ENCODE measurements at regions not wholly inside any gene's neighbourhood (a gene's known extent, or its start where the extent isn't known, plus 50 kb on each side); places are given as distances from the start of the nearest gene placed in this dataset.
"Not testable (repeated sequence)": the region's sequence is repeated elsewhere in the genome, so short reads cannot be mapped to it uniquely, and the experiment has no call there.

GRCh38 chr10:46097576-46098317 lies 51.7 kb upstream of the MSMB start:
- ATAC-seq (no peak), FAIRE-seq (no peak), DNase-seq (ENCODE audit: low read depth in 1 of 2, low spot score in 1 of 2) (no peak)
- CTCF ChIA-PET, result no interaction called here
- Histone ChIP-seq H3K4me3 (no peak overlapping the region), H3K27ac (no peak overlapping the region), H3K4me1 (no peaks in the 10 kb centered on the region), H3K9me3 (no peaks in the 10 kb centered on the region), H3K4me2 (no peak overlapping the region)
- TF ChIP-seq HES2 (IDR thresholded peaks at IDR 0.05) (no peak), MAZ (IDR thresholded peaks at IDR 0.05; ENCODE audit: borderline replicate concordance, low read depth, low read length) (no peak), CHD2 (IDR thresholded peaks at IDR 0.05; ENCODE audit: low read length, partially characterized antibody) (no peak), RFX5 (IDR thresholded peaks at IDR 0.05) (no peak), BHLHE40 (IDR thresholded peaks at IDR 0.05; ENCODE audit: low read depth, low read length) (no peak), MYC (IDR thresholded peaks at IDR 0.05; ENCODE audit: borderline replicate concordance, low read length) (no peak), EHMT2 (IDR thresholded peaks at IDR 0.05; ENCODE audit: low read depth) (no peak), ZSCAN20 (CRISPR knock-in tag; IDR thresholded peaks at IDR 0.05) (no peak), HMGXB4 (CRISPR knock-in tag; IDR thresholded peaks at IDR 0.05; ENCODE audit: borderline replicate concordance) (no peak), KDM5A (IDR thresholded peaks at IDR 0.05) (no peak), REST (IDR thresholded peaks at IDR 0.05) (no peak), SREBF2 (IDR thresholded peaks at IDR 0.05) (no peak), TFCP2L1 (CRISPR knock-in tag; IDR thresholded peaks at IDR 0.05) (no peak), RNF2 (IDR thresholded peaks at IDR 0.05; ENCODE audit: borderline replicate concordance, low read depth) (no peak), EP300 (IDR thresholded peaks at IDR 0.05) (no peak), GATA3 (IDR thresholded peaks at IDR 0.05; ENCODE audit: borderline replicate concordance) (no peak), HOXA7 (CRISPR knock-in tag; IDR thresholded peaks at IDR 0.05) (no peak), POLR2AphosphoS2 (conservative IDR thresholded peaks at IDR 0.05; ENCODE audit: low read length) (no peak), KDM1A (IDR thresholded peaks at IDR 0.05; ENCODE audit: low read depth) (no peak)
- 70% methylated on average over 14 of the region's 14 CpGs for WGBS (ENCODE audit: missing lambda C conversion rate)
- POLR2A ChIA-PET, result no interaction called here

- no peak overlapping the region for H3K4me2 ChIP-seq
- DNase-seq (ENCODE audit: low read depth in 1 of 2, low spot score in 1 of 2) (no peak), FAIRE-seq (no peak), ATAC-seq (peak in 1 of 2 experiments; percentile 32; a peak in 1 of 6 replicates)
- ChIA-PET POLR2A (no interaction called here), CTCF (no interaction called here)
- H3K4me1 ChIP-seq, result no peaks in the 10 kb centered on the region
- H3K9me3 ChIP-seq, result no peaks in the 10 kb centered on the region
- 91% methylated on average over 7 of the region's 7 CpGs for WGBS (ENCODE audit: missing lambda C conversion rate)
- H3K27ac ChIP-seq, result no peak overlapping the region
- no peak overlapping the region for H3K4me3 ChIP-seq
- 0 out of 5 replicates have a peak, but pooled peaks of 1 of the 2 experiments have one; percentile 7 for TF ChIP-seq RAD21 (conservative IDR thresholded peaks at IDR 0.05 in 1 of 2, IDR thresholded peaks at IDR 0.05 in 1 of 2)
- no peak for TF ChIP-seq RCOR1 (IDR thresholded peaks at IDR 0.05; ENCODE audit: low read depth, low read length)
Observed at GRCh38 chr10:46098386-46098785, 52.3 kb upstream of the MSMB start.

- H3K4me1 ChIP-seq; ATAC-seq; DNase-seq (ENCODE audit: low read depth in 1 of 2, low spot score in 1 of 2); H3K4me2 ChIP-seq; FAIRE-seq; POLR2A ChIA-PET; H3K27ac ChIP-seq; CTCF ChIA-PET; H3K4me3 ChIP-seq; H3K9me3 ChIP-seq: not testable (repeated sequence)
- 67% methylated on average over 3 of the region's 4 CpGs for WGBS (ENCODE audit: missing lambda C conversion rate)
Observed at GRCh38 chr10:46098925-46099324, 52.9 kb upstream of the MSMB start.
